Muscle of leg (tissue), 3 donors: ENCODE measurements at regions not wholly inside any gene's neighbourhood (a gene's known extent, or its start where the extent isn't known, plus 50 kb on each side); places are given as distances from the start of the nearest gene placed in this dataset.

ENCODE experiments used
- DNase-seq: peaks from one replicate; pipeline ENCODE4 v3.0.0; 2013
- H3K27ac ChIP-seq: one replicate; pipeline ENCODE4 v1.5.1; 2013; ENCODE audit warnings: mild to moderate bottlenecking, low read length, control low read depth
- H3K27me3 ChIP-seq: one replicate; pipeline ENCODE4 v1.6.1; 2013; ENCODE audit warnings: low read length; ENCODE audit not compliant: control insufficient read depth, insufficient read depth
- H3K36me3 ChIP-seq: one replicate; pipeline ENCODE4 v1.6.1; 2013; ENCODE audit warnings: low read length; ENCODE audit not compliant: control insufficient read depth, insufficient read depth
- H3K4me1 ChIP-seq: one replicate; pipeline ENCODE4 v1.6.1; 2013; ENCODE audit warnings: low read length; ENCODE audit not compliant: control insufficient read depth, insufficient read depth
- H3K4me3 ChIP-seq: one replicate; pipeline ENCODE4 v1.5.1; 2013; ENCODE audit warnings: low read length, control low read depth
- H3K9me3 ChIP-seq: replicated peaks from 2 replicates; pipeline ENCODE4 v1.6.1; 2013; ENCODE audit warnings: low read depth, low read length; ENCODE audit not compliant: control insufficient read depth
- WGBS: methylation state at CpG from one replicate; pipeline ENCODE4 v1.1.5; 2013; ENCODE audit warnings: missing lambda C conversion rate; ENCODE audit not compliant: insufficient coverage; 5-methylcytosine and 5-hydroxymethylcytosine counted together

- Histone ChIP-seq H3K27ac (no peak overlapping the region), H3K36me3 (no peaks in the 10 kb centered on the region), H3K27me3 (no peaks in the 10 kb centered on the region), H3K4me1 (no peaks in the 10 kb centered on the region), H3K4me3 (no peak overlapping the region), H3K9me3 (no peaks in the 10 kb centered on the region)
- WGBS = no CpG with 5 or more reads among the region's 1 CpG
- no peak for DNase-seq
These were observed 830.2 kb upstream of the KLHL1 start for GRCh38 chr13:70938462-70938861.

DNA sequence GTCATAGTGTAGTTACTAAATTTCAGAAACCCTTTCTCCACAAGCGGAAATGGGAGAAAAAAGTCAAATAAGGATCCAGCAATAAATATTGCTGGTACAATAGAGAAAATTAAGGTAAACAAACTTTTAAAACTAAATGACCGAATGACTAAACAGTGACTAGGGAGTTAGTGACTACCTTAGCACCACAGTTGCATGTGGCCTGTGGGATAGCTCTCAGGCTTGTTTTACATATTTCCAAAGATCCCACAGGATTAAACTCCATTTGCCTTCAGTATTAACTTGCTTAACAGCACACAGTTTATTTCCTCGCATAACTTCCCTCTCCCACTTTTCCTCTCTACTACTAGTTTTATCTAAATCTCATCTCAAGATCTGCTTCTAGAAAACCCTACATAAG lies 824.3 kb upstream of the KLHL1 start:
- no peak for DNase-seq
- Histone ChIP-seq H3K9me3 (no peaks in the 10 kb centered on the region), H3K27me3 (no peaks in the 10 kb centered on the region), H3K4me1 (no peaks in the 10 kb centered on the region), H3K4me3 (no peak overlapping the region), H3K36me3 (no peaks in the 10 kb centered on the region), H3K27ac (no peak overlapping the region)
- WGBS = no CpG with 5 or more reads among the region's 3 CpGs

GRCh38 chr13:70923863-70924752 lies 815.9 kb upstream of the KLHL1 start:
- H3K4me3 ChIP-seq = no peak overlapping the region
- H3K27ac ChIP-seq = no peak overlapping the region
- H3K4me1 ChIP-seq = no peaks in the 10 kb centered on the region
- no peaks in the 10 kb centered on the region for H3K36me3 ChIP-seq
- no peaks in the 10 kb centered on the region for H3K9me3 ChIP-seq
- no peak for DNase-seq
- H3K27me3 ChIP-seq = no peaks in the 10 kb centered on the region
- 86% methylated on average over 34 of the region's 38 CpGs for WGBS

- Histone ChIP-seq H3K4me1 (no peaks in the 10 kb centered on the region), H3K4me3 (no peak overlapping the region), H3K36me3 (no peaks in the 10 kb centered on the region), H3K9me3 (no peaks in the 10 kb centered on the region), H3K27me3 (no peaks in the 10 kb centered on the region), H3K27ac (no peak overlapping the region)
- no CpG with 5 or more reads among the region's 1 CpG for WGBS
- DNase-seq = no peak
These were observed 803.0 kb upstream of the KLHL1 start for GRCh38 chr13:70911286-70911685.

- H3K9me3 ChIP-seq = no peaks in the 10 kb centered on the region
- no peaks in the 10 kb centered on the region for H3K27me3 ChIP-seq
- no peaks in the 10 kb centered on the region for H3K4me1 ChIP-seq
- no peak overlapping the region for H3K27ac ChIP-seq
- no peak for DNase-seq
- WGBS = no CpG with 5 or more reads among the region's 3 CpGs
- H3K36me3 ChIP-seq = no peaks in the 10 kb centered on the region
- H3K4me3 ChIP-seq = no peak overlapping the region
These were observed 800.5 kb upstream of the KLHL1 start for GRCh38 chr13:70908795-70909194.

DNA sequence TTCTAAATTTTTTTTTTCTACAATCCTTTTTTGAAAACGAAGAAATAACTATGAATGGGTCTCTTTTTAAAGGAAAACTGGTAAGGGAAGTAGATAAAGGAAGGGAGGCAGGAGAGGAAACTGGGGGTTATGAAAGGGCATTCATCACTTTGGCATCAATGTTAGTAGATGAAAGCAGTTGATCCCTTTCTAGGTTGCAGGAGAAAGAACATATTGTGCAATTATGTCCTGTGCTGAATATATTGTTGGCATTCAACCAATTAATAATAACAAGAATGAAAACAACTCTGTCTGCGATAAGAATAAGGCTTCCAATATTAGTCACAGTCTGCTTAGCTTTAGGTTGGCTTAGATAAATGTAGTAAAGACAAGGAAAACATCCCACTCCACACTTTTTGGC lies 796.8 kb upstream of the KLHL1 start:
- no peak overlapping the region for H3K27ac ChIP-seq
- H3K27me3 ChIP-seq = no peaks in the 10 kb centered on the region
- H3K36me3 ChIP-seq = no peaks in the 10 kb centered on the region
- WGBS = no CpG with 5 or more reads among the region's 2 CpGs
- H3K9me3 ChIP-seq = no peaks in the 10 kb centered on the region
- DNase-seq = peak; percentile 9
- no peak overlapping the region for H3K4me3 ChIP-seq
- no peaks in the 10 kb centered on the region for H3K4me1 ChIP-seq

GRCh38 chr13:70896136-70896535 lies 787.9 kb upstream of the KLHL1 start:
- Histone ChIP-seq H3K27ac (no peak overlapping the region), H3K4me3 (no peak overlapping the region), H3K9me3 (no peaks in the 10 kb centered on the region), H3K27me3 (no peaks in the 10 kb centered on the region), H3K36me3 (no peaks in the 10 kb centered on the region), H3K4me1 (no peaks in the 10 kb centered on the region)
- DNase-seq = no peak

GRCh38 chr13:70895599-70895998 lies 787.3 kb upstream of the KLHL1 start:
- H3K27ac ChIP-seq = no peak overlapping the region
- no peak for DNase-seq
- no peaks in the 10 kb centered on the region for H3K27me3 ChIP-seq
- H3K36me3 ChIP-seq = no peaks in the 10 kb centered on the region
- H3K4me1 ChIP-seq = no peaks in the 10 kb centered on the region
- WGBS = 67% methylated on average over 1 of the region's 3 CpGs
- no peak overlapping the region for H3K4me3 ChIP-seq
- no peaks in the 10 kb centered on the region for H3K9me3 ChIP-seq

DNA sequence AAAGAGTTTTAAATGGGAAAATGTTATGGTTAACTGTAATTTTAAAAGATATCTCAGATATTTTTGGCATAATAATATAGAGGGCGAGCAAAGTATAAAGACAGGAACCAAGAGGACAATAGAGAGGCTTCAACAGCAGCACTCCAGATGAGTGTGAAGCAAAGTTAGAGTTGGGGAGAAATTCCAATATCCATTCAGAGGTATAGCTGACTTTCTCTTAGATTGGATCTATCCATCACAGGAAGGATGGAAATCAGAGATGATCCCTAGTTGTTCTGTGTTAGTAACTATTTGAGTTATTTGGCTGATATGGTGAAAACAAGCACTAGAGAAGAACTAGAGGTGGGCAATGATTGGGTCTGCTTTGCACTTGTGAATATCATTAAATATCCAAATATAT lies 786.0 kb upstream of the KLHL1 start:
- no peaks in the 10 kb centered on the region for H3K4me1 ChIP-seq
- H3K27ac ChIP-seq = no peak overlapping the region
- H3K27me3 ChIP-seq = no peaks in the 10 kb centered on the region
- no peak overlapping the region for H3K4me3 ChIP-seq
- H3K9me3 ChIP-seq = no peaks in the 10 kb centered on the region
- no peaks in the 10 kb centered on the region for H3K36me3 ChIP-seq
- no peak for DNase-seq
- no CpG with 5 or more reads among the region's 1 CpG for WGBS

- no peaks in the 10 kb centered on the region for H3K27me3 ChIP-seq
These were observed 785.6 kb upstream of the KLHL1 start for GRCh38 chr13:70893832-70894231.

GRCh38 chr13:70890289-70890688 lies 782.0 kb upstream of the KLHL1 start:
- no peak overlapping the region for H3K27ac ChIP-seq
- no peak overlapping the region for H3K4me3 ChIP-seq
- no peaks in the 10 kb centered on the region for H3K9me3 ChIP-seq
- DNase-seq = no peak
- H3K4me1 ChIP-seq = no peaks in the 10 kb centered on the region
- H3K36me3 ChIP-seq = no peaks in the 10 kb centered on the region
- H3K27me3 ChIP-seq = no peaks in the 10 kb centered on the region

More at GRCh38 chr13:70893832-70894231, 785.6 kb upstream of the KLHL1 start:
- WGBS = no CpG with 5 or more reads among the region's 1 CpG
- H3K9me3 ChIP-seq = no peaks in the 10 kb centered on the region
- H3K4me1 ChIP-seq = no peaks in the 10 kb centered on the region
- no peaks in the 10 kb centered on the region for H3K36me3 ChIP-seq
- DNase-seq = no peak
- no peak overlapping the region for H3K27ac ChIP-seq
- H3K4me3 ChIP-seq = no peak overlapping the region
